ENCODE measurements at regions not wholly inside any gene's neighbourhood (a gene's known extent, or its start where the extent isn't known, plus 50 kb on each side); places are given as distances from the start of the nearest gene placed in this dataset.

DNA sequence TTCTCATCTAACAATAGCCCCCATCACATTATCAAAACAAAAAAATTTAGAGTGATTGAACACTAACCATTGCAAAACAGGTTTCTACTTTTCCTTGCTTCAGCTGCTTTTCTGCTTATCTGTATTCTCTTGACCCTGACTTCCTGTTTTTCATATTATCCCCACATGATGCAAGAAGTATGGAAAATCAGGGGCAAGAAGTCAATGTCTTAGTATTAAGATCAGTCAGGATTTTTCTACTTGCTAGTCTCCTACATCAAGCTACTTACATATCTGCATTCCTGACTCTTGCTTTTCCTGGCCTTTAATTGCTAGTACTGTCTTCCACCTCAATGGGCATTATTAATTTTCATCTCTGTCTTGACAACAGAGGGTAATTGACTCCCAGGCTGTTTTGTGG is 300.2 kb downstream of the OTOL1 start:
- no peak for DNase-seq
- Histone ChIP-seq H3K27ac (no peak overlapping the region), H3K4me3 (no peak overlapping the region), H3K9me3 (replicated peaks in 1 of 3) (no peaks in the 10 kb centered on the region), H3K4me1 (replicated peaks in 1 of 2) (no peaks in the 10 kb centered on the region), H3K27me3 (no peaks in the 10 kb centered on the region), H3K36me3 (replicated peaks in 1 of 2) (no peaks in the 10 kb centered on the region)
- intact Hi-C loops (cut with DNase I) = no loop called here
- no peak for TF ChIP-seq POLR2A (IDR thresholded peaks at IDR 0.05)
- TF ChIP-seq, protein P1, sequence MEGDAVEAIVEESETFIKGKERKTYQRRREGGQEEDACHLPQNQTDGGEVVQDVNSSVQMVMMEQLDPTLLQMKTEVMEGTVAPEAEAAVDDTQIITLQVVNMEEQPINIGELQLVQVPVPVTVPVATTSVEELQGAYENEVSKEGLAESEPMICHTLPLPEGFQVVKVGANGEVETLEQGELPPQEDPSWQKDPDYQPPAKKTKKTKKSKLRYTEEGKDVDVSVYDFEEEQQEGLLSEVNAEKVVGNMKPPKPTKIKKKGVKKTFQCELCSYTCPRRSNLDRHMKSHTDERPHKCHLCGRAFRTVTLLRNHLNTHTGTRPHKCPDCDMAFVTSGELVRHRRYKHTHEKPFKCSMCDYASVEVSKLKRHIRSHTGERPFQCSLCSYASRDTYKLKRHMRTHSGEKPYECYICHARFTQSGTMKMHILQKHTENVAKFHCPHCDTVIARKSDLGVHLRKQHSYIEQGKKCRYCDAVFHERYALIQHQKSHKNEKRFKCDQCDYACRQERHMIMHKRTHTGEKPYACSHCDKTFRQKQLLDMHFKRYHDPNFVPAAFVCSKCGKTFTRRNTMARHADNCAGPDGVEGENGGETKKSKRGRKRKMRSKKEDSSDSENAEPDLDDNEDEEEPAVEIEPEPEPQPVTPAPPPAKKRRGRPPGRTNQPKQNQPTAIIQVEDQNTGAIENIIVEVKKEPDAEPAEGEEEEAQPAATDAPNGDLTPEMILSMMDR (IDR thresholded peaks at IDR 0.05) = no peak

DNA sequence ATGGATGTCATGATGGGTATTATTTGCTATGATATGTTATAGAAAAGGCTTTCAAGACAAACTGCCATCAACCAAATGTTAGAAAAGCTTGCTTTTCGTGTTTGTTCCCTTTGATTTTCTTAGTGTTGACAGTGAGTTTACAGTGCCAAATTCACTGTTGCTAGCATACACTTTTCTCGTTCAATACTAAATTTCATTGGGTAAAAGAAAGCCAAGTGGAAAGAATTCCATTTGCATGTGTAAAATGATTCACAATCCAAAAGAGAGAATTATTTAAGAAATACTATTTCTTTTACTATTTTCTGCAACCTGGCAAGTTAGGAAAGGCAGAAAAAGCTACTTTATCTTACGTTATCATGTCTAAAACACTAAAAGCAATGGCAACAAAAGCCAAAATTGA is 301.4 kb downstream of the OTOL1 start:
- Histone ChIP-seq H3K9me3 (replicated peaks in 1 of 3) (no peaks in the 10 kb centered on the region), H3K4me3 (no peak overlapping the region), H3K4me1 (replicated peaks in 1 of 2) (no peaks in the 10 kb centered on the region), H3K27ac (no peak overlapping the region), H3K36me3 (replicated peaks in 1 of 2) (no peaks in the 10 kb centered on the region), H3K27me3 (no peaks in the 10 kb centered on the region)
- intact Hi-C loops (cut with DNase I) = no loop called here
- no peak for DNase-seq
- no peak for TF ChIP-seq POLR2A (IDR thresholded peaks at IDR 0.05)
- TF ChIP-seq, protein P1 (IDR thresholded peaks at IDR 0.05) = no peak
- WGBS, 4 donors = 75 to 79% (median 78%) methylated on average over 3 of the region's 3 CpGs

DNA sequence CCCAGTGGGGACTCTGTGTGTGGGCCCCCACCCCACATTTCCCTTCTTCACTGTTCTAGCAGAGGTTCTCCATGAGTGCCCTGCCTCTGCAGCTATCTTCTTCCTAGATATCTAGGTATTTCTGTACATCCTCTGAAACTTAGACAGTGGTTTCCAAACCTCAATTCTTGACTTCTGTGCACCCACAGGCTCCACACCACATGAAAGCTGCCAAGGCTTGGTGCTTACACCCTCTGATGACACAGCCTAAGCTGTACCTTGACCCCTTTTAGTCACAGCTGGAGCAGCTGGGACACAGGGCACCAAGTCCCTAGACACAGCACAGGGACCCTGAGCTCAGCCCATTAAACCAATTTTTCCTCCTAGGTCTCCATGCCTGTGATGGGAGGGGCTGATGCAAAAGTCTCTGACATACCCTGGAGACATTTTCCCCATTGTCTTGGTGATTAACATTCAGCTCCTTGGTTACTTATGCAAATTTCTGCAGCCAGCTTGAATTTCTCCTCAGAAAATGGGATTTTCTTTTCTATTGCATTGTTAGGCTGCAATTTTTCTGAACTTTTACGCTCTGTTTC is 304.5 kb downstream of the OTOL1 start:
- Histone ChIP-seq H3K4me1 (replicated peaks in 1 of 2) (no peaks in the 10 kb centered on the region), H3K27me3 (no peaks in the 10 kb centered on the region), H3K4me3 (no peak overlapping the region), H3K9me3 (replicated peaks in 1 of 3) (no peaks in the 10 kb centered on the region), H3K27ac (no peak overlapping the region), H3K36me3 (replicated peaks in 1 of 2) (no peaks in the 10 kb centered on the region)
- intact Hi-C loops (cut with DNase I) = no loop called here
- 0 to 83% (median 48%) methylated on average over 1 of the region's 1 CpG for WGBS, 4 donors
- TF ChIP-seq, protein P1 (IDR thresholded peaks at IDR 0.05) = no peak
- no peak for TF ChIP-seq POLR2A (IDR thresholded peaks at IDR 0.05)
- DNase-seq = no peak

DNA sequence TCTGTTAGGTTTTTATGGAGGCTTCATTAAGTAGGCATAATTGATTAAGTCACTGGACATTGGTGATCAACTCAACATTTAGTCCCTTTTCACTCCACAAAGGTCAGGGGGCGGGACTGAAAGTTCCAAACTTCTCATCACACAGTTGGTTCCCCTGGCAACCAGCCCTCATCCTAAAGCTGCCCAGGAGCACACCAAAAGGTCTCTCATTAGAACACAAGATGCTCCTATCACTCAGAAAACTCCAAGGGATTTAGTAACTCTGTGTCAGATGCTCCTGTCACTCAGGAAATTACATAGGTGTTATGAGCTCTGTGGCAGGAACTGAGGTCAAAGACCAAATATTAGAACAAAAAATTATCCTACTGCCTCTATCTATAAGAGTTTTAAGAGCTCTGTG is 321.5 kb downstream of the OTOL1 start:
- no peak for TF ChIP-seq POLR2A (IDR thresholded peaks at IDR 0.05)
- TF ChIP-seq, protein P1 (IDR thresholded peaks at IDR 0.05) = no peak
- Histone ChIP-seq H3K27ac (no peak overlapping the region), H3K9me3 (replicated peaks in 1 of 3) (no peaks in the 10 kb centered on the region), H3K36me3 (replicated peaks in 1 of 2) (no peaks in the 10 kb centered on the region), H3K4me1 (replicated peaks in 1 of 2) (no peaks in the 10 kb centered on the region), H3K27me3 (no peaks in the 10 kb centered on the region), H3K4me3 (no peak overlapping the region)
- WGBS, 4 donors = 75 to 86% (median 78%) methylated on average over 1 of the region's 1 CpG
- DNase-seq = no peak
- intact Hi-C loops (cut with DNase I) = no loop called here
